ENCODE measurements at regions not wholly inside any gene's neighbourhood (a gene's known extent, or its start where the extent isn't known, plus 50 kb on each side); places are given as distances from the start of the nearest gene placed in this dataset.

DNA sequence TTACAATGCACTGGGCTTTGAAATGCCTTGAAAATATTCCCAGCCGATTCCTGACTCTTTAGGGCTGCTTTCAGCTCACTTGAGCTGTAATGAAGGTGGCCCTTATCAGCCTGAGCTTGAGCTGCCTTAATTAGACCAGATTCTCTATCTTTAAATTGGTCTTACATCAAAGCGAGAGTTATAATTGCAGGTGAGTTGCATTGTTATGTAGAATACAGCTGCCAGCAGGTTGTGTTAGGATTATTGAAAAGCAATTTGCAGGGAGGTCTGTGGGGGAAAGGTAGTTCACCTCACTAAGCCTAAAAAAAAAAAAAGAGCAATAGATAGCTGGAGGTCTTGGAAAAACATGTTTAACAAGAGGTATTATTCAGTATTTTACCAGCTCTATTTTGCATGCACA is 142.2 kb upstream of the HABP2 start:
- TF ChIP-seq, protein P1, sequence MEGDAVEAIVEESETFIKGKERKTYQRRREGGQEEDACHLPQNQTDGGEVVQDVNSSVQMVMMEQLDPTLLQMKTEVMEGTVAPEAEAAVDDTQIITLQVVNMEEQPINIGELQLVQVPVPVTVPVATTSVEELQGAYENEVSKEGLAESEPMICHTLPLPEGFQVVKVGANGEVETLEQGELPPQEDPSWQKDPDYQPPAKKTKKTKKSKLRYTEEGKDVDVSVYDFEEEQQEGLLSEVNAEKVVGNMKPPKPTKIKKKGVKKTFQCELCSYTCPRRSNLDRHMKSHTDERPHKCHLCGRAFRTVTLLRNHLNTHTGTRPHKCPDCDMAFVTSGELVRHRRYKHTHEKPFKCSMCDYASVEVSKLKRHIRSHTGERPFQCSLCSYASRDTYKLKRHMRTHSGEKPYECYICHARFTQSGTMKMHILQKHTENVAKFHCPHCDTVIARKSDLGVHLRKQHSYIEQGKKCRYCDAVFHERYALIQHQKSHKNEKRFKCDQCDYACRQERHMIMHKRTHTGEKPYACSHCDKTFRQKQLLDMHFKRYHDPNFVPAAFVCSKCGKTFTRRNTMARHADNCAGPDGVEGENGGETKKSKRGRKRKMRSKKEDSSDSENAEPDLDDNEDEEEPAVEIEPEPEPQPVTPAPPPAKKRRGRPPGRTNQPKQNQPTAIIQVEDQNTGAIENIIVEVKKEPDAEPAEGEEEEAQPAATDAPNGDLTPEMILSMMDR (IDR thresholded peaks at IDR 0.05; ENCODE audit: poor library complexity, severe bottlenecking), result no peak
- TF ChIP-seq POLR2AphosphoS5 (IDR thresholded peaks at IDR 0.05) (no peak), TAF1 (IDR thresholded peaks at IDR 0.05; ENCODE audit: low read depth) (no peak), EP300 (conservative IDR thresholded peaks at IDR 0.05; ENCODE audit: poor library complexity, severe bottlenecking) (no peak), SMC3 (conservative IDR thresholded peaks at IDR 0.05; ENCODE audit: poor library complexity) (no peak), EZH2 (IDR thresholded peaks at IDR 0.05; ENCODE audit: borderline replicate concordance, insufficient read depth, low read length, poor library complexity, severe bottlenecking) (no peak), RAD21 (conservative IDR thresholded peaks at IDR 0.05) (no peak), MXI1 (conservative IDR thresholded peaks at IDR 0.05; ENCODE audit: poor library complexity, severe bottlenecking) (no peak)
